ENCODE measurements at regions not wholly inside any gene's neighbourhood (a gene's known extent, or its start where the extent isn't known, plus 50 kb on each side); places are given as distances from the start of the nearest gene placed in this dataset.

DNA sequence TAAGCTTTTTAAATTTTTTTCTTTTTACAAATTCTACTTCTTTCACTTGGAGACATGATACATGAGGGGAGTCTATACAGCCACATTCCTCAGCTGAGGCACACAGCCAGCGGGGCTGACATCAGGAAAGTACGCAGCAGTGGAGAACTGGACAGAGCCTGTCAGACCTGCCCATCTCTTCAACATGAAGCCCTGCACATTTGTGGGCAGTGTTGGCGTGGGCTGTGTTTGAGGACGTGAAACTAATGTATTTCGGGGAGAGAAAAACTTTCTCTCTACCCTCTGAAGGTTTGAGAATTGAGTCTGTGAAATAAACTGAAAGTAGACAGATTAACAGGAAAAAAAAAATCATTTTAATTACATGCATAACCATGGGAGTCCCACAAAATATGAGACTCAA is 84.8 kb upstream of the HTATIP2 start:
- TF ChIP-seq CTCF (IDR thresholded peaks at IDR 0.05) = no peak
- no peak for TF ChIP-seq POLR2A (IDR thresholded peaks at IDR 0.05)

All from body of pancreas (tissue), 4 donors.